ENCODE measurements at regions not wholly inside any gene's neighbourhood (a gene's known extent, or its start where the extent isn't known, plus 50 kb on each side); places are given as distances from the start of the nearest gene placed in this dataset.

DNA sequence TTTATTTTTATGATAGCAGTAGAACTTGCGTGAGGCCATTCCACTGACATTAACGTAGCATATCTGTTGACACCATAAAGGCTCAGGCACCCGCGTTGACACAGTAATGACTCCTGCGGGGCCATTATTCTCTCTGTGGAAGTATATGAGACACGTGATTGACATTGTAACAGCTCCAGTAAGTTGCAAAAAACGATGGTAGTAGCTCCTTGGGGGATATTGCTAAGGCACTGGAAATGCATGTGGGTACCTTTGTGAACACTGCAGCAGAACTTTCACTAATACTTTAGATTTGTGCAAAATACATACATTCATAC is 918.8 kb upstream of the CDH8 start:
- TF ChIP-seq, protein P1, sequence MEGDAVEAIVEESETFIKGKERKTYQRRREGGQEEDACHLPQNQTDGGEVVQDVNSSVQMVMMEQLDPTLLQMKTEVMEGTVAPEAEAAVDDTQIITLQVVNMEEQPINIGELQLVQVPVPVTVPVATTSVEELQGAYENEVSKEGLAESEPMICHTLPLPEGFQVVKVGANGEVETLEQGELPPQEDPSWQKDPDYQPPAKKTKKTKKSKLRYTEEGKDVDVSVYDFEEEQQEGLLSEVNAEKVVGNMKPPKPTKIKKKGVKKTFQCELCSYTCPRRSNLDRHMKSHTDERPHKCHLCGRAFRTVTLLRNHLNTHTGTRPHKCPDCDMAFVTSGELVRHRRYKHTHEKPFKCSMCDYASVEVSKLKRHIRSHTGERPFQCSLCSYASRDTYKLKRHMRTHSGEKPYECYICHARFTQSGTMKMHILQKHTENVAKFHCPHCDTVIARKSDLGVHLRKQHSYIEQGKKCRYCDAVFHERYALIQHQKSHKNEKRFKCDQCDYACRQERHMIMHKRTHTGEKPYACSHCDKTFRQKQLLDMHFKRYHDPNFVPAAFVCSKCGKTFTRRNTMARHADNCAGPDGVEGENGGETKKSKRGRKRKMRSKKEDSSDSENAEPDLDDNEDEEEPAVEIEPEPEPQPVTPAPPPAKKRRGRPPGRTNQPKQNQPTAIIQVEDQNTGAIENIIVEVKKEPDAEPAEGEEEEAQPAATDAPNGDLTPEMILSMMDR (IDR thresholded peaks at IDR 0.05) = no peak
- TF ChIP-seq POLR2A (IDR thresholded peaks at IDR 0.05) = no peak
- Histone ChIP-seq H3K4me1 (no peaks in the 10 kb centered on the region), H3K4me3 (no peak overlapping the region), H3K27ac (no peak overlapping the region), H3K36me3 (ENCODE audit: low read depth, missing control alignments) (no peaks in the 10 kb centered on the region), H3K9me3 (no peaks in the 10 kb centered on the region), H3K27me3 (no peaks in the 10 kb centered on the region)
- intact Hi-C loops (cut with DNase I; ENCODE audit: low total_unique reads) = no loop called here
- no peak for DNase-seq
- WGBS, 2 donors = 68 to 73% methylated on average over 7 of the region's 7 CpGs

DNA sequence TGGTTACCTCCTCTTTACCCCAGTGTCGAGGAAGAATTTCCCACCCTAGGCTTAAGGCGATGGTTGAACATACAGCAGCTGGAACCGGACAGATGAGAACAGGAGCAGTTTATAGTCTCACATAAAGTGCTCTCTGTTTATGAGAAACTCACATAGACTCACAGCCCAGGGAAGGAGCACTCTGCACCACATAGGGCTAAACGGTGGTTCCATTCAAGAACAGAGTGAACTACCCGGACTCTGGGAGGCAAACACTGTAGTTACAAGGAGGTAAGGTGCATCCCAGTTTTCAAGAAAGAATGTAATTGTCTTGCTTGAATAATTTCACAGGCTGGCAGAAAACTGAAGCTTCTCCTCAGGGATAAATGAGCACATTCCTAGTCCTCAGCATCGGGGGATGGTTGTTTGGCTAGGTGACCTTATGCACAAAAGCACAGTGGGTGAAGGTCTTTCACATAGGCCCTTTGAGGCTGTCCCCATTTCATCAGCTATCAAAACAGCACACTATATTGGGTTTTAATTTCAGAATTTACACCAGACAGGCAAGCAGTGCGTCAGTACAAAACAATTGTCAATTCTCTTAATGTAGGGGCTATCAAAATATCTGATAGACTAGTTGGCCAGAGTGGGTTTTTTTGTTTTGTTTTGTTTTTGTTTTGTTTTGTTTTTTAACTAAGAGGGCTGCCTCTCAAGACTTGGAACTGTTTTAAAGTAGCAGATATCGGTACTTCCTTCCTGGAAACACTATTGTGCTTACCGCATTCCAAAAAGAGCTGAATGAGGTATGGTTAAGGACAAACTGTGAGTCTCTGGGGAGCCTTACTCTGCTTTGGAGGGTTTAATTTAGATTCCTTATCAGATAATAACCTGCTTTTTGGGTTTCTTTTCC is 918.1 kb upstream of the CDH8 start:
- H3K27me3 ChIP-seq = no peaks in the 10 kb centered on the region
- 67 to 71% methylated on average over 9 of the region's 9 CpGs for WGBS, 2 donors
- H3K4me3 ChIP-seq = no peak overlapping the region
- intact Hi-C loops (cut with DNase I; ENCODE audit: low total_unique reads) = no loop called here
- TF ChIP-seq, protein P1 (IDR thresholded peaks at IDR 0.05) = no peak
- TF ChIP-seq POLR2A (IDR thresholded peaks at IDR 0.05) = no peak
- H3K9me3 ChIP-seq = no peaks in the 10 kb centered on the region
- H3K27ac ChIP-seq = no peak overlapping the region
- H3K36me3 ChIP-seq (ENCODE audit: low read depth, missing control alignments) = no peaks in the 10 kb centered on the region
- DNase-seq = no peak
- no peaks in the 10 kb centered on the region for H3K4me1 ChIP-seq

DNA sequence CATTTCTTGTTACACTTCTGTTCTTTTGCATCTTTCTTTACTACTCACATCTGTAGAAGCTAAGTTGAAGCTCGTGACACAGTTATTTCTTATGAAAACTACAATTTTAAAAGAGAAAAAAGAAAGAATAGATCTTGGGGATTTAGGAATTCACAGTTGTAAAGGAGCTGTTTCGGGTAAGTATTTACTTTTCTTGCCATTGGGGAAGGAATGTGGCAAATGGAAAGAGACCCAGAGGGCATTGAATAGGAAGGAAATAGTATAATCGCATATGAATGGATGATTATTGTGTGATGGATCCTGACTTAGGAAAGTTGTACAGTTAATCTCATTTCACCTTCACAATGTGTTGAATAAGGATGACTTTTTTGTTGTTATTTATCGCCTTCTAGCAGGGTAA is 914.1 kb upstream of the CDH8 start:
- no peak overlapping the region for H3K27ac ChIP-seq
- WGBS, 2 donors = 85 to 86% methylated on average over 4 of the region's 4 CpGs
- H3K4me3 ChIP-seq = no peak overlapping the region
- H3K27me3 ChIP-seq = no peaks in the 10 kb centered on the region
- no peaks in the 10 kb centered on the region for H3K36me3 ChIP-seq (ENCODE audit: low read depth, missing control alignments)
- intact Hi-C loops (cut with DNase I; ENCODE audit: low total_unique reads) = no loop called here
- TF ChIP-seq POLR2A (IDR thresholded peaks at IDR 0.05) = no peak
- TF ChIP-seq, protein P1 (IDR thresholded peaks at IDR 0.05) = no peak
- no peak for DNase-seq
- no peaks in the 10 kb centered on the region for H3K9me3 ChIP-seq
- no peaks in the 10 kb centered on the region for H3K4me1 ChIP-seq

DNA sequence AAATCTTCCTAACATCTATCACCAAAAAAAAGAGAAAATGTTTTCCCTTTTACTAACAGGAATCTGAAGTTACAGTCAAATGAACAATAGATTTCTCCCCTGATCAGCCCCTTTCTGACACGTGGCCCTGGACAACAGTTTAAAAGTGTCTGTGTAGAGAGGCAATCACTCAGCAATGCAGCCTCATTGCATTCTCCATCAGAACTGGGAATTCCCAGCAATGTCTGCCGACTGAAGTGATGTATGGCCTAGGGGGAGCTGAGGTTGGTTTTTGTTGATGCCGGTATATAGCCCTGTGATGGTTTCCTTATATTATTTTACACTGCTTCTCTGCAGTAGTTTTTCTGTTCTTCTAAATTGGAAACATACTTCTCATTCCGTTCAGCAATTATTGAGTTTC is 904.3 kb upstream of the CDH8 start:
- TF ChIP-seq, protein P1 (IDR thresholded peaks at IDR 0.05) = no peak
- no peak for TF ChIP-seq POLR2A (IDR thresholded peaks at IDR 0.05)
- no peaks in the 10 kb centered on the region for H3K9me3 ChIP-seq
- DNase-seq = no peak
- H3K27me3 ChIP-seq = no peaks in the 10 kb centered on the region
- no peaks in the 10 kb centered on the region for H3K4me1 ChIP-seq
- no peak overlapping the region for H3K27ac ChIP-seq
- intact Hi-C loops (cut with DNase I; ENCODE audit: low total_unique reads) = no loop called here
- H3K4me3 ChIP-seq = no peak overlapping the region
- WGBS, 2 donors = 49 to 52% methylated on average over 4 of the region's 4 CpGs
- no peaks in the 10 kb centered on the region for H3K36me3 ChIP-seq (ENCODE audit: low read depth, missing control alignments)

DNA sequence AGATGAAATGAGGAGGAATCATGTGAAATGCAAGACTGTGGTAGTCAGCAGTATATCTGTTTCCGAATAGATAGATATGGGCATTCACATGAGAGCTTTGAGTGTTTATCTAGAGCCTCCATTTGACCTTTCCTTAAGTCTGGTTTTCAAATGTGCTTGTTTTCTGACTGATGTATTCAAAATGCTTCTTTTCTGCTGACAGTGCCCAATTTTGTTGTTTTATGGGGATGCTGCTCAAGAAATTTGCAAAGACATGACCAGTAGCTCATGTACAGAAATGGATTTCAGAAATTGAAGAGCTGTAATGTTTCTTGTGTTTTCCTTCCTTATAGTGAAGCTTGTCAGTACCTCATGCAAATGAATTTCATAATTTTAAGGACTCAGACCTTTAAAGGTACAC is 903.4 kb upstream of the CDH8 start:
- DNase-seq = no peak
- WGBS, 2 donors = 60 to 71% methylated on average over 1 of the region's 1 CpG
- Histone ChIP-seq H3K27ac (no peak overlapping the region), H3K4me3 (no peak overlapping the region), H3K9me3 (no peaks in the 10 kb centered on the region), H3K36me3 (ENCODE audit: low read depth, missing control alignments) (no peaks in the 10 kb centered on the region), H3K27me3 (no peaks in the 10 kb centered on the region), H3K4me1 (no peaks in the 10 kb centered on the region)
- TF ChIP-seq POLR2A (IDR thresholded peaks at IDR 0.05) = no peak
- TF ChIP-seq, protein P1 (IDR thresholded peaks at IDR 0.05) = no peak
- intact Hi-C loops (cut with DNase I; ENCODE audit: low total_unique reads) = no loop called here

All from testis (tissue), 2 donors.